Liver (tissue), 3 donors: ENCODE measurements at regions not wholly inside any gene's neighbourhood (a gene's known extent, or its start where the extent isn't known, plus 50 kb on each side); places are given as distances from the start of the nearest gene placed in this dataset.

Source experiments
- MAX ChIP-seq: IDR thresholded peaks from 2 replicates; pipeline ENCODE4 v1.6.1; 2016; ENCODE audit warnings: antibody characterized with exemption
- SP1 ChIP-seq: IDR thresholded peaks from 2 replicates; pipeline ENCODE4 v1.6.1; 2018; ENCODE audit warnings: antibody characterized with exemption, mild to moderate bottlenecking
- TAF1 ChIP-seq: conservative IDR thresholded peaks from 2 replicates; pipeline ENCODE4 v1.6.1; 2016; ENCODE audit warnings: antibody characterized with exemption, mild to moderate bottlenecking
- TF ChIP-seq, protein P1 (sequence below): fragments of 150-350 bp; IDR thresholded peaks from 2 replicates; pipeline ENCODE4 v1.5.1; 2017; ENCODE audit warnings: improper control_type of control experiment, low read depth, low read length; ENCODE audit not compliant: missing input control
- donor health status: healthy.
- donor health status: healthy.

DNA sequence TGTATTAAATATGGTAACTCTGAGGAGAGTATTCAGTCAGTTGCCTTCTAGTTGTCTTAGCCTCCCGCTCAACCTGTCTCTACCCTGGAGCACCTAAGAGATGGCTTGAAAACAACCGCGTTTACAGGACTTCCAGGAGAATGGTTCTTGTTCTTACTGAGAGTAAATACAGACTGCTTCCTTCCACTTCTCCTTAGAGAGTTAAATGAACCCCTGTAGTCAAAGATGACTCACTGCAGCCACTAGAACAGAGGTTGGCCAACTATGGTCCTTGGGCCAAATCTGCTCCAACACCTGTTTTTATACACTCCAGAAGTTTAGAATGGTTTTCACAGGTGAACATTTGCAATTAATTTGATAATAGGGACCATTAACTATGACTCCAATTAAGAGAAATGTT lies 60.1 kb upstream of the ASB17 start:
- TF ChIP-seq SP1 (no peak), TAF1 (no peak), MAX (no peak)
- TF ChIP-seq, protein P1, sequence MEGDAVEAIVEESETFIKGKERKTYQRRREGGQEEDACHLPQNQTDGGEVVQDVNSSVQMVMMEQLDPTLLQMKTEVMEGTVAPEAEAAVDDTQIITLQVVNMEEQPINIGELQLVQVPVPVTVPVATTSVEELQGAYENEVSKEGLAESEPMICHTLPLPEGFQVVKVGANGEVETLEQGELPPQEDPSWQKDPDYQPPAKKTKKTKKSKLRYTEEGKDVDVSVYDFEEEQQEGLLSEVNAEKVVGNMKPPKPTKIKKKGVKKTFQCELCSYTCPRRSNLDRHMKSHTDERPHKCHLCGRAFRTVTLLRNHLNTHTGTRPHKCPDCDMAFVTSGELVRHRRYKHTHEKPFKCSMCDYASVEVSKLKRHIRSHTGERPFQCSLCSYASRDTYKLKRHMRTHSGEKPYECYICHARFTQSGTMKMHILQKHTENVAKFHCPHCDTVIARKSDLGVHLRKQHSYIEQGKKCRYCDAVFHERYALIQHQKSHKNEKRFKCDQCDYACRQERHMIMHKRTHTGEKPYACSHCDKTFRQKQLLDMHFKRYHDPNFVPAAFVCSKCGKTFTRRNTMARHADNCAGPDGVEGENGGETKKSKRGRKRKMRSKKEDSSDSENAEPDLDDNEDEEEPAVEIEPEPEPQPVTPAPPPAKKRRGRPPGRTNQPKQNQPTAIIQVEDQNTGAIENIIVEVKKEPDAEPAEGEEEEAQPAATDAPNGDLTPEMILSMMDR, result no peak
